A549 (cell line): ENCODE measurements at regions not wholly inside any gene's neighbourhood (a gene's known extent, or its start where the extent isn't known, plus 50 kb on each side); places are given as distances from the start of the nearest gene placed in this dataset.

ENCODE experiments used
- EP300 ChIP-seq, 2 experiments: fragments of >200 bp; sonication (Bioruptor Twin); formaldehyde crosslinking; IDR thresholded peaks; 2 replicates in 1 of 2; 3 replicates in 1 of 2; pipeline ENCODE4 v1.6.1; 2016 to 2017
- ESRRA ChIP-seq: fragments of 150-350 bp; IDR thresholded peaks from 2 replicates; pipeline ENCODE4 v1.6.1; 2014; ENCODE audit warnings: mild to moderate bottlenecking, low read length, borderline replicate concordance
- KDM1A ChIP-seq: fragments of 200-600 bp; sonication (generic); IDR thresholded peaks from 2 replicates; pipeline ENCODE4 v1.6.1; 2016; ENCODE audit warnings: low read depth, mild to moderate bottlenecking
- KDM5A ChIP-seq: fragments of 200-600 bp; sonication (generic); IDR thresholded peaks from 2 replicates; pipeline ENCODE4 v1.6.1; 2016; ENCODE audit warnings: antibody characterized with exemption, mild to moderate bottlenecking
- POLR2A ChIP-seq: IDR thresholded peaks from 2 replicates; pipeline ENCODE4 v1.6.1; 2012; ENCODE audit warnings: mild to moderate bottlenecking, low read length
- SMC3 ChIP-seq: fragments of >200 bp; sonication (Bioruptor Twin); formaldehyde crosslinking; IDR thresholded peaks from 3 replicates; pipeline ENCODE4 v1.6.1; 2018; ENCODE audit warnings: inconsistent platforms
- TF ChIP-seq, protein P1 (sequence below): fragments of 450-650 bp; IDR thresholded peaks from 2 replicates; pipeline ENCODE4 v1.6.1; 2014; ENCODE audit warnings: antibody characterized with exemption
- TF ChIP-seq, protein P2 (sequence below): fragments of >200 bp; sonication (Bioruptor Twin); formaldehyde crosslinking; IDR thresholded peaks from 3 replicates; pipeline ENCODE4 v1.5.1; 2016
- TF ChIP-seq, protein P3 (sequence below): fragments of 200-600 bp; sonication (generic); IDR thresholded peaks from 2 replicates; pipeline ENCODE4 v1.6.1; 2016; ENCODE audit warnings: antibody characterized with exemption, mild to moderate bottlenecking, moderate library complexity

GRCh38 chr3:77868725-77869124 is 828.8 kb downstream of the ROBO2 start:
- TF ChIP-seq, protein P1, sequence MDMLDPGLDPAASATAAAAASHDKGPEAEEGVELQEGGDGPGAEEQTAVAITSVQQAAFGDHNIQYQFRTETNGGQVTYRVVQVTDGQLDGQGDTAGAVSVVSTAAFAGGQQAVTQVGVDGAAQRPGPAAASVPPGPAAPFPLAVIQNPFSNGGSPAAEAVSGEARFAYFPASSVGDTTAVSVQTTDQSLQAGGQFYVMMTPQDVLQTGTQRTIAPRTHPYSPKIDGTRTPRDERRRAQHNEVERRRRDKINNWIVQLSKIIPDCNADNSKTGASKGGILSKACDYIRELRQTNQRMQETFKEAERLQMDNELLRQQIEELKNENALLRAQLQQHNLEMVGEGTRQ: no peak
- TF ChIP-seq POLR2A: no peak
- no peak for TF ChIP-seq KDM5A
- TF ChIP-seq, protein P2, sequence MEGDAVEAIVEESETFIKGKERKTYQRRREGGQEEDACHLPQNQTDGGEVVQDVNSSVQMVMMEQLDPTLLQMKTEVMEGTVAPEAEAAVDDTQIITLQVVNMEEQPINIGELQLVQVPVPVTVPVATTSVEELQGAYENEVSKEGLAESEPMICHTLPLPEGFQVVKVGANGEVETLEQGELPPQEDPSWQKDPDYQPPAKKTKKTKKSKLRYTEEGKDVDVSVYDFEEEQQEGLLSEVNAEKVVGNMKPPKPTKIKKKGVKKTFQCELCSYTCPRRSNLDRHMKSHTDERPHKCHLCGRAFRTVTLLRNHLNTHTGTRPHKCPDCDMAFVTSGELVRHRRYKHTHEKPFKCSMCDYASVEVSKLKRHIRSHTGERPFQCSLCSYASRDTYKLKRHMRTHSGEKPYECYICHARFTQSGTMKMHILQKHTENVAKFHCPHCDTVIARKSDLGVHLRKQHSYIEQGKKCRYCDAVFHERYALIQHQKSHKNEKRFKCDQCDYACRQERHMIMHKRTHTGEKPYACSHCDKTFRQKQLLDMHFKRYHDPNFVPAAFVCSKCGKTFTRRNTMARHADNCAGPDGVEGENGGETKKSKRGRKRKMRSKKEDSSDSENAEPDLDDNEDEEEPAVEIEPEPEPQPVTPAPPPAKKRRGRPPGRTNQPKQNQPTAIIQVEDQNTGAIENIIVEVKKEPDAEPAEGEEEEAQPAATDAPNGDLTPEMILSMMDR: no peak
- no peak for TF ChIP-seq KDM1A
- no peak for TF ChIP-seq EP300 (IDR thresholded peaks at IDR 0.05)
- TF ChIP-seq ESRRA: no peak
- no peak for TF ChIP-seq SMC3
- TF ChIP-seq, protein P3, sequence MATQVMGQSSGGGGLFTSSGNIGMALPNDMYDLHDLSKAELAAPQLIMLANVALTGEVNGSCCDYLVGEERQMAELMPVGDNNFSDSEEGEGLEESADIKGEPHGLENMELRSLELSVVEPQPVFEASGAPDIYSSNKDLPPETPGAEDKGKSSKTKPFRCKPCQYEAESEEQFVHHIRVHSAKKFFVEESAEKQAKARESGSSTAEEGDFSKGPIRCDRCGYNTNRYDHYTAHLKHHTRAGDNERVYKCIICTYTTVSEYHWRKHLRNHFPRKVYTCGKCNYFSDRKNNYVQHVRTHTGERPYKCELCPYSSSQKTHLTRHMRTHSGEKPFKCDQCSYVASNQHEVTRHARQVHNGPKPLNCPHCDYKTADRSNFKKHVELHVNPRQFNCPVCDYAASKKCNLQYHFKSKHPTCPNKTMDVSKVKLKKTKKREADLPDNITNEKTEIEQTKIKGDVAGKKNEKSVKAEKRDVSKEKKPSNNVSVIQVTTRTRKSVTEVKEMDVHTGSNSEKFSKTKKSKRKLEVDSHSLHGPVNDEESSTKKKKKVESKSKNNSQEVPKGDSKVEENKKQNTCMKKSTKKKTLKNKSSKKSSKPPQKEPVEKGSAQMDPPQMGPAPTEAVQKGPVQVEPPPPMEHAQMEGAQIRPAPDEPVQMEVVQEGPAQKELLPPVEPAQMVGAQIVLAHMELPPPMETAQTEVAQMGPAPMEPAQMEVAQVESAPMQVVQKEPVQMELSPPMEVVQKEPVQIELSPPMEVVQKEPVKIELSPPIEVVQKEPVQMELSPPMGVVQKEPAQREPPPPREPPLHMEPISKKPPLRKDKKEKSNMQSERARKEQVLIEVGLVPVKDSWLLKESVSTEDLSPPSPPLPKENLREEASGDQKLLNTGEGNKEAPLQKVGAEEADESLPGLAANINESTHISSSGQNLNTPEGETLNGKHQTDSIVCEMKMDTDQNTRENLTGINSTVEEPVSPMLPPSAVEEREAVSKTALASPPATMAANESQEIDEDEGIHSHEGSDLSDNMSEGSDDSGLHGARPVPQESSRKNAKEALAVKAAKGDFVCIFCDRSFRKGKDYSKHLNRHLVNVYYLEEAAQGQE: no peak
